ENCODE measurements at regions not wholly inside any gene's neighbourhood (a gene's known extent, or its start where the extent isn't known, plus 50 kb on each side); places are given as distances from the start of the nearest gene placed in this dataset.

DNA sequence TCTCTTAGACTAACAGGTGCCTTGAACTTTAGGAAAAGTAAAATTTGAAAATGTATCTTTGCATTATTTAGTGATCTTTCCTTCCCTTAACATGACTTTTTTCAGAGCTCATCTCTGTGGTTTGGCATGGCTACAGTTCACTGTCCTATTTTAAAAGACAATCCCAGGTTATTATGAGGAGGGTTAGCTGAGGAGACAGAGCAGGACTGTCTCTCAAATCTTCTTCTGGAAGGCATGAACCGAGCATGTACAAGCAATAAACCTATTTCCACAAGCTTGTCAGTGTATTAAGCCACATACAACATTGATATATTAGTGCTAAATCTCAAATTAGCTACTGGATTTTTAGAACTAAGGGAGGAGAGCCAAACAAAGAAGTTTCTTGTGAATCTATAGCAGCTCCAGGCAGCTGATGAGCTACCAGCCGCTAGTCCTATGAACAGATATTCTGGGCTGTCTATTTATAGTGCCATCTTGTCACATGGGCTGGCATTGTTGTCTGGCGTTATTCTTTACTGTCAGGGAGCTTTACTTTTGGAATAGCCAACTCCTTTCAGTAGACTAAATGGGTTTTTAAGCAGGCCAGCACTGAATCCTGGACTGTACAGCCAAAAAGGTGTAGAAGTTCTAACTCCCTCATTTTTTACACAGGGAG, 171.2 kb upstream of the ACTBL2 start:
- TF ChIP-seq FOXM1 (IDR thresholded peaks at IDR 0.05; ENCODE audit: borderline replicate concordance) (no peak), ELF4 (IDR thresholded peaks at IDR 0.05) (no peak), FOXK2 (IDR thresholded peaks at IDR 0.05) (no peak), SP1 (IDR thresholded peaks at IDR 0.05) (no peak), ZNF384 (IDR thresholded peaks at IDR 0.05) (no peak), PKNOX1 (IDR thresholded peaks at IDR 0.05) (no peak), BHLHE40 (IDR thresholded peaks at IDR 0.05; ENCODE audit: borderline replicate concordance) (no peak), ARNT (IDR thresholded peaks at IDR 0.05) (no peak), FOXA1 (IDR thresholded peaks at IDR 0.05) (no peak), SUZ12 (IDR thresholded peaks at IDR 0.05) (no peak)
